ENCODE measurements at regions not wholly inside any gene's neighbourhood (a gene's known extent, or its start where the extent isn't known, plus 50 kb on each side); places are given as distances from the start of the nearest gene placed in this dataset.
"Not testable (repeated sequence)": the region's sequence is repeated elsewhere in the genome, so short reads cannot be mapped to it uniquely, and the experiment has no call there.

- no peak for TF ChIP-seq CTCF (IDR thresholded peaks at IDR 0.05)
- no peak for TF ChIP-seq POLR2A (IDR thresholded peaks at IDR 0.05)
- WGBS, 2 donors, result 50 to 58% methylated on average over 4 of the region's 4 CpGs
These were observed 127.9 kb upstream of the MROH9 start for GRCh38 chr1:170807432-170807831.

GRCh38 chr1:170808216-170808885 lies 127.0 kb upstream of the MROH9 start:
- Histone ChIP-seq H3K4me1 (no peaks in the 10 kb centered on the region), H3K9me3 (no peaks in the 10 kb centered on the region), H3K27me3 (no peaks in the 10 kb centered on the region), H3K36me3 (replicated peaks in 1 of 2; ENCODE audit: insufficient read depth in 1 of 2, low read depth in 2 of 2) (no peaks in the 10 kb centered on the region), H3K27ac (no peak overlapping the region), H3K4me3 (no peak overlapping the region)
- no peak for TF ChIP-seq CTCF (IDR thresholded peaks at IDR 0.05)
- no peak for TF ChIP-seq POLR2A (IDR thresholded peaks at IDR 0.05)
- DNase-seq (no peak), ATAC-seq (no peak)
- intact Hi-C loops (cut with DNase I), result no loop called here
- 23 to 26% methylated on average over 3 of the region's 3 CpGs for WGBS, 2 donors

More at GRCh38 chr1:170807432-170807831, 127.9 kb upstream of the MROH9 start:
- H3K4me1 ChIP-seq, result no peaks in the 10 kb centered on the region
- no peak overlapping the region for H3K27ac ChIP-seq
- DNase-seq (no peak), ATAC-seq (no peak)
- H3K27me3 ChIP-seq, result no peaks in the 10 kb centered on the region
- no peak overlapping the region for H3K4me3 ChIP-seq
- intact Hi-C loops (cut with DNase I), result no loop called here
- no peaks in the 10 kb centered on the region for H3K36me3 ChIP-seq (replicated peaks in 1 of 2; ENCODE audit: insufficient read depth in 1 of 2, low read depth in 2 of 2)
- no peaks in the 10 kb centered on the region for H3K9me3 ChIP-seq

- intact Hi-C loops (cut with DNase I); H3K4me1 ChIP-seq; H3K27me3 ChIP-seq; DNase-seq; H3K36me3 ChIP-seq (replicated peaks in 1 of 2; ENCODE audit: insufficient read depth in 1 of 2, low read depth in 2 of 2); H3K27ac ChIP-seq; ATAC-seq; H3K9me3 ChIP-seq; H3K4me3 ChIP-seq: not testable (repeated sequence)
- WGBS, 2 donors, result 58 to 62% methylated on average over 4 to 7 of the region's 7 CpGs
These were observed 124.3 kb upstream of the MROH9 start for GRCh38 chr1:170811013-170811412.

GRCh38 chr1:170819781-170820180 lies 115.6 kb upstream of the MROH9 start:
- H3K4me1 ChIP-seq, result no peaks in the 10 kb centered on the region
- H3K9me3 ChIP-seq, result no peaks in the 10 kb centered on the region
- H3K4me3 ChIP-seq, result no peak overlapping the region
- no peak for DNase-seq
- ATAC-seq, result no peak
- no peak for TF ChIP-seq CTCF (IDR thresholded peaks at IDR 0.05)
- TF ChIP-seq POLR2A (IDR thresholded peaks at IDR 0.05), result no peak
- no peak overlapping the region for H3K27ac ChIP-seq
- intact Hi-C loops (cut with DNase I), result no loop called here
- 84 to 89% methylated on average over 2 of the region's 2 CpGs for WGBS, 2 donors
- H3K27me3 ChIP-seq, result no peaks in the 10 kb centered on the region
- H3K36me3 ChIP-seq (replicated peaks in 1 of 2; ENCODE audit: insufficient read depth in 1 of 2, low read depth in 2 of 2), result no peaks in the 10 kb centered on the region

GRCh38 chr1:170823120-170823519 lies 112.2 kb upstream of the MROH9 start:
- intact Hi-C loops (cut with DNase I), result no loop called here
- DNase-seq (no peak), ATAC-seq (no peak)
- no peaks in the 10 kb centered on the region for H3K9me3 ChIP-seq
- no peak overlapping the region for H3K27ac ChIP-seq
- no peaks in the 10 kb centered on the region for H3K27me3 ChIP-seq
- TF ChIP-seq POLR2A (IDR thresholded peaks at IDR 0.05) (no peak), CTCF (IDR thresholded peaks at IDR 0.05) (no peak)
- WGBS, 2 donors, result 62 to 67% methylated on average over 2 of the region's 2 CpGs
- H3K4me3 ChIP-seq, result no peak overlapping the region
- no peaks in the 10 kb centered on the region for H3K36me3 ChIP-seq (replicated peaks in 1 of 2; ENCODE audit: insufficient read depth in 1 of 2, low read depth in 2 of 2)
- H3K4me1 ChIP-seq, result no peaks in the 10 kb centered on the region

Data from body of pancreas (tissue), 4 donors.